ENCODE measurements at regions not wholly inside any gene's neighbourhood (a gene's known extent, or its start where the extent isn't known, plus 50 kb on each side); places are given as distances from the start of the nearest gene placed in this dataset.
"Not testable (repeated sequence)": the region's sequence is repeated elsewhere in the genome, so short reads cannot be mapped to it uniquely, and the experiment has no call there.

DNA sequence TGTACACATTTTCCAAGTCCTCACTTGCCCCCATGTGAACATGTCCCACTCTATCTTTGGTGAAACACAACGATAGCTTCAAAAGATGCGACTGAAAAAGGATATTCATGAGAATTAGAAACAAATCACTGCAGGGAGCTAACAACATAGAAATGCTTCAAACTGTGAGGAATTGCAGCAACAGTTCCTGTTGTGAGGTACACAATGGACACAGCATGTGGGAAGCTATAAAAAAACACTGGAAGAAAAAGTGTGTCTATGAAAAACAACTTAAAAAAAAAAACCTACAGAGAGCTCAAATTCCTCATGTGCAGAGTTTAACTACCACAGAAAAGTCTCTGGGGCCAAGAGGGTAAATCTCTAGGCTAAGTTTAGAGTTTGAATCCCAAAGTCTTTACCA, 51.6 kb upstream of the BLTP1 start:
- no peak for DNase-seq

DNA sequence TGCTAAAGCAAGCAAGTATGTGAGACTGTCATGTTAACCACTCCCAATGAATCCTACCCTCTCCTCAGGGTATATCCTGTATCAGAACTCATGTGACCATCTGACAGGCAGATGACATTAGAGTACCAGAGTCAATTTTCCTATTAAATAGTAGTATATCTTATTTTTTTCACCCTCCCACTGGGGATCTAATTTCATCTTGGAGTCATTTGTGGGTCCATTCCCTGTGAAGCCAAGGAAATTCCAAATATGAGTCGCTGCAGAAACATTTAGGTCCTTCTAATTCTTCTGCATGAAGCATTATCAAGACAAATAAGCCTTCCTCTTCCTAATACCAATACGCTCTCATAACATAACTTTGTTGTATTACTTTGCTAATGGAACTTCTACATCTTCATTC, 52.2 kb upstream of the BLTP1 start:
- no peak for DNase-seq

DNA sequence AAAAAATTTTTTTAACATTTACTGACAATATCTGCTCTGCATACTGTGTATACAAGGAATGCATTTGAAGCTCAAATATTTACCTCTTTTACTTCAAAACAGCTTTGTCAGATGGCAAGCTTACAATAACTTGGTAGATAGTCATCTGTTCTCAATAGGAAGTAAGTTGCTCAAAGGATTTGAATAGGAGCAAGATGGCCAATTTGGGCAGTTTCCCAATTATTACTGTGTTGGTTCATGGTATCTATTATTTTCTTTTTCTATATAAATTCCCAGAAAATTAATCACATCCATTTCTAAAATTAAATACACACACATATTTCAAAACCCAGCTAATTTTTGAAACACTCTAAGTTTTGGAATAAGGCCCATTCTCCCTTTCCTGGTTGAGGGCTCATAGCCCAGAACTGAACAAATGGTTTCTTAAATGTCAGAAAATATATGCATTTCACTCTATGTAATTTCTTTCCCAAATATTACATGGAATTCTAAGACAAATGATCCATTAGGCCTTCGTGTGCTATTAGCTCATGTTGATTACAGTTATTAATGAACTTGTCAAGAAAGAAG, 60.2 kb upstream of the BLTP1 start:
- no peak for DNase-seq

GRCh38 chr4:122091397-122091796, 60.7 kb upstream of the BLTP1 start:
- no peak for DNase-seq

- no peak for DNase-seq
Measured at GRCh38 chr4:122090989-122091388, 61.1 kb upstream of the BLTP1 start.

GRCh38 chr4:122086338-122087065, 65.6 kb upstream of the BLTP1 start:
- no peak for DNase-seq

DNA sequence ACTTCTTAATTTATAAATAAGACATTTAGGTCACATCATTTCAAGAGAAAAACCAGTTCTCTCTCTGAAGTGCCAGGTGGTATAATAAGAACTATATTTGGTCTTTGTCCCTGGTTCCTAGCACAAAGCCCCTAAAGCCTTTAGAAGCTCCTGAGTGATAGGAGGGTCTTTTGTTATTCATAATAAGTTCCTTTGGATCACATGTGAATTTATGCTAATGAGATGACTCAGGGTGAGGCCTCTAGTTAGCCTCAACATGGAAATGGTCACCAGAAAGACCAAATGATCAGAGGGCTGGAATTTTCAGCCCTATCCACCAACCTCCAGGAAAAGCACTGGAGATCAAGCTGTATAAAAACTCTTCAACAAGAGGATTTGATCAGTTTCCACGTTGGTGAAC, 68.1 kb upstream of the BLTP1 start:
- DNase-seq = no peak

DNA sequence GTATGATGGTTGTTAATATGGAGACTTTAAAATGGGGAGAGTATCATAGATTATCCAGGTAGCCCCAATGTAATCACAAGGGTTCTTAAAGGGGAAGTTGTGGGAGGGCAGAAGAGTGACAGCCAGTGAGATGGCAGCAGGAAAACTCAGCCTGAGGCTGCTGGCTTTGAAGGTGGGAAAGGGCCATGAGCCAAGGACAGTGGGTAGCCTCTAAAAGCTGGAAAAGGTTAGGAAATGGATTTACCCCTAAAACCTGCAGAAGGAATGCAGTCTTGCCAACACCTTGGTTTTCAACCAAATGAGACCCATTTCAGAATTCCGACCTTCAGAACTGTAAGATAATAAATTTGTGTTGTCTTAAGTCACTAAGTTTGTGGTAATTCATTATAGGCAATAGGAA, 68.8 kb upstream of the BLTP1 start:
- DNase-seq = no peak

DNA sequence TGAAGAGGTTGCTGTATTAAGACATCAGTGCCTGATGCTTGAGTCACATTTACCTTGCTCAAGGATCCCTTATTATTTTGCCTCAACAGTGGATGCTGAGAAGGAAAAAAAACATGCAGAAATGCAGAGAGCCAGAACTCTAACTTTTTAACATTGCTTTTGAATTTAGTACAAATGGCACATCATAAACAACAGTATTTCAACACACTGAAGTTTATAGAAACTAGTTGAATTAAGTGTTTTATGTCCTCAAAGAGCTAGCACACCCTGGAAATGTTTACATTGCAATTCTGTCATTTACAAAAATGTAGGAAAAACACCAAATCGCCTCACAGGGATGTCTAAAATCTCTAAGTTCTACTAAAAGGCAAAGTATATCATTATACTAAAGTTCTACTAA, 69.5 kb upstream of the BLTP1 start:
- DNase-seq = no peak

DNA sequence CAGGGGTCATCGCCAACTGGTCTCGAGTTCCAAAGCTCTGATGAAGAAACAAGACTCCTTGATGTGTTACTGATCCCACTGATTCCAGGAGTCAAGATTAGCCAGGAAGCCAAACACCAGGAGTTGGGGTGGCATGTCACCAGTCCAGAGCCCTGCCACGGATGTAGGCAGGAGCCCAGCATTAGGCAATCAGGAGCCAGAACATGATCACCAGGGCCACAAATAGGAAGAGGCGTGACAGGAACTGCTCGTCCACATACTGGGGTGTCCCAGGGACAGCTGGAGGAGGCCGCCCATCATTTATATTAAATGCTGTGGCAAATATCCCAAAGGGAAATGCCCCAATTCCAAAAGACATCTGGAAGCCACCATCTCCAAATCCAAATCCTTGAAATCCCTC, 74.5 kb upstream of the BLTP1 start:
- not testable (repeated sequence) for DNase-seq

- DNase-seq = not testable (repeated sequence)
Measured at GRCh38 chr4:122076835-122077234, 75.3 kb upstream of the BLTP1 start.

GRCh38 chr4:122073615-122074014, 78.5 kb upstream of the BLTP1 start:
- DNase-seq = no peak

DNA sequence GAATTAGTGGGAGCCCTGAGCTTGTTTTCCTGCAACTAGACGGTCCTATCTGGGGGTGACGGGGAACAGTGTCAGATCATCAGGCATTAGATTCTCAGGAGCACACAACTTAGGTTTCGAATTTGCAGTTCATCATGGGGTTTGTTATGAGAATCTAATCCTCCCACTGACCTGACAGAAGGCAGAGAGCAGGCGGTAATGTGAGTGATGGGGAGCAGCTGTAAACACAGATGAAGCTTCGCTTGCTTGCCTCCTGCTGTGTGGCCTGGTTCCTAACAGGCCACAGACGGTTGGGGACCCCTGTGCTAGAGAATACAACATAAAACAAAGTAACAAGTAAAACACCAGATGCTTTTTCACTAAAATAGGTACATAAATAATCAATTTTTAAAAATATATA, 86.2 kb upstream of the BLTP1 start:
- DNase-seq = no peak

GRCh38 chr4:122065149-122065548, 87.0 kb upstream of the BLTP1 start:
- DNase-seq = no peak

GRCh38 chr4:122053186-122053585, 98.9 kb upstream of the BLTP1 start:
- DNase-seq = no peak

DNA sequence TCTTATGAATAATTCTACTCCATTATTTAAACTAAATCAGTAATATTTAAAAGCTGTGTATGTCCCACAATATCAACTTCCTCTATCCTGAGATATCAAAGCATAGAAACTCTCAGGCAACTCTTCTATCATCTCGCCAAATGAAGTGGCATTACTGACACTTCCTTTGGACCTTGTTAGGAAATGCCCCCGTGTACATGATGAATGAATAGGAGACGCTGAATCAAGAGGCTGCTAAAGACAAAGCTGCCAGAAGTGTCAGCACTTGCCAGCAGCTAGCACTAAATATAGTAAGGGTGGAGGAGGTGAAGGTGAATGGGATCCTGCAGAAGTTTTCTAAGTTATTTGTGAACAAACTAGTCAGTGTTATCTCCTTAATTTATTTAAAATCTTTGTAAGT, 99.5 kb upstream of the BLTP1 start:
- no peak for DNase-seq

DNA sequence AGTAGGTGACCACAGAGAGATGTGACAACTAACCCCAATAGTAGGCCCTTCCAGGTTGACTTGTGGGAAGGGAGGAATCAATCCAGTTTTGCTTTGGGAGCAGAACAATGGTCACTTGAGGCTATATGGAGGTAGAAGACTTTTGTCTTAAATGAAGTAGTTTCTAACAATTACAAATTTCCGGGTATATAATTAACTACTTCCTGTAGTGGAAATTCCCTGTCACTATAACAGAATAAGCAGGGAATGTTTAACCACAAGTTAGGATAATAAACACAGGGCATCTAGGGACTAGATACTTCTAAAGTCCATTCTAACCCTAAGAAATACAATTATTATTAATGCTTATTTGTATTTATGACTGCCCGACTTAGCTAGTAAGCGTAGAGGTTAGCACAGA, 99.0 kb upstream of the TRPC3 start:
- no peak for DNase-seq

GRCh38 chr4:122047456-122048425, 95.9 kb upstream of the TRPC3 start:
- DNase-seq = no peak

- DNase-seq = no peak
Measured at GRCh38 chr4:122046255-122046654, 94.4 kb upstream of the TRPC3 start.

DNA sequence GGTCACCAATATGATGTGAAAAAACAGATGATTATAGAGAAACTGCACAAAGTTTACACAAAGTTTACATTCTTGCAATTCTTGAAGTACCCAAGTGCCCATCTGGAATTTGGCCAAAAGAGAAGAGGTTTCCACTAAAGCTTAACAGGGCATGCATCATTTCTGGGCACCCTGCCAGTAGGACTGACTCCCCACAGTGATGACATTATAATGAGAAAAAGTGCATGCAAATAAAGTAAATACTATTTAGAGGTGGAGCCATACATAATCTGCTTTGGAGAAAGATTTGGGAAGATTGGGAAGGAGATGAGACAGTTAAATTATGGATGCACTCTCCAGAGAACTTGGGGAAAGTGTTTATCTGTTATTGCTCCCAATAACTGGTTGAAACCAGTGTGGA, 93.7 kb upstream of the TRPC3 start:
- DNase-seq = peak; percentile 8

GRCh38 chr4:122044501-122044900, 92.6 kb upstream of the TRPC3 start:
- no peak for DNase-seq

GRCh38 chr4:122041312-122041711, 89.5 kb upstream of the TRPC3 start:
- no peak for DNase-seq

DNA sequence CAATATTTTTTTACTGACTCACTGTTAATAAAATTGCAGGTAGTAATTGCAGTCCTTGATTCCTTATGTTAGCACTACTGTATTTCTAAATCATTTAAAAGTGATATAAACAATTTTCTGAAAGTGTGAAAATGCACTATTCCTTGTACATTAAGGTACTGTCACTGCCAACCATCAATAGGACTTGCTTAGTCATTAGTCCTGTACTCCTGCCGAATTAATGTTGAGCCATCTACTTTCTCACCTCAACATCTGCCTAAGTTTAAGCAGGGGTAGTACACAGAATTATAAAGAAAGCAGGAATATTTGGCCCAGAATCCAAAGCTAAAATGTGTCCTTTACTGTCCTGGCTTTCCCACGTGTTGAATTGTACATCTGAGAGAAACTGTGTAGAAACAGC, 87.0 kb upstream of the TRPC3 start:
- no peak for DNase-seq

DNA sequence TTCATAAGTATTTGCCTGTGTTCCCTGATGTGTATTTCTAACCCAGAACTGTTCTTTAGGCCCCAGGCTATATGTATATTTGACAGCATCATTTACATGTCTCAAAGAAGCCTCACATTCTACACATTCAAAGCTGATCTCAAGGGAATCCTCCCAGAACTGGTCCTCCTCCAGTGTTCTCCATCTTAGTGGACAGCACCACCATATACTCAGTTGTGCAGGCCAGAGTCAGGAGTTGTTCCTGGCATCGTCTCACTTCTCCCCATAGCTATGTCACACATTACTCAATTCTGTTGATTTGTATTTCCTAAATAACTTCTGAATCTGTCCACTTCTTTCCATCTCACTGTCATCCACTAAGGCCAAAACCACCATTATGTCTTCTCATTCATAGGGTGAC, 82.8 kb upstream of the TRPC3 start:
- no peak for DNase-seq

Measured in GOT3 (cell line).